Mesenchymal stem cell (in vitro differentiated cells and primary cell): ENCODE measurements at regions not wholly inside any gene's neighbourhood (a gene's known extent, or its start where the extent isn't known, plus 50 kb on each side); places are given as distances from the start of the nearest gene placed in this dataset.

Source experiments
- DNase-seq: peaks from one replicate; pipeline ENCODE4 v3.0.0-alpha.2; 2013
- H2AFZ ChIP-seq: one replicate; pipeline ENCODE4 v1.6.1; 2013; ENCODE audit warnings: low read depth, mild to moderate bottlenecking, control low read depth, inconsistent platforms, low read length, moderate library complexity
- H2AK5ac ChIP-seq: 2 replicates; pipeline ENCODE4 v1.6.1; 2013; ENCODE audit warnings: low read length, moderate library complexity, mild to moderate bottlenecking, inconsistent platforms; ENCODE audit not compliant: severe bottlenecking
- H2BK120ac ChIP-seq: one replicate; pipeline ENCODE4 v1.6.1; 2013; ENCODE audit warnings: low read depth, mild to moderate bottlenecking, inconsistent platforms, low read length, moderate library complexity
- H2BK12ac ChIP-seq, 2 experiments: one replicate each; pipeline ENCODE4 v1.6.1; 2013; ENCODE audit warnings: inconsistent platforms in 2 of 2, low read length in 2 of 2, mild to moderate bottlenecking in 2 of 2, moderate library complexity in 2 of 2, control low read depth in 1 of 2
- H2BK15ac ChIP-seq: one replicate; pipeline ENCODE4 v1.6.1; 2013; ENCODE audit warnings: mild to moderate bottlenecking, low read depth, inconsistent platforms; ENCODE audit not compliant: poor library complexity, severe bottlenecking
- H2BK5ac ChIP-seq: 2 replicates; pipeline ENCODE4 v1.6.1; 2013; ENCODE audit warnings: low read depth, mild to moderate bottlenecking, low read length, control low read depth, inconsistent platforms; ENCODE audit not compliant: poor library complexity, severe bottlenecking
- H3K14ac ChIP-seq, 2 experiments: one replicate each; pipeline ENCODE4 v1.6.1; 2013; ENCODE audit warnings: inconsistent platforms in 2 of 2, low read length in 2 of 2, control low read depth in 1 of 2, mild to moderate bottlenecking in 1 of 2, moderate library complexity in 1 of 2
- H3K18ac ChIP-seq, 2 experiments: one replicate each; pipeline ENCODE4 v1.6.1; 2013; ENCODE audit warnings: inconsistent platforms in 2 of 2, low read length in 2 of 2, control low read depth in 1 of 2, low read depth in 1 of 2, mild to moderate bottlenecking in 1 of 2
- H3K23ac ChIP-seq, 2 experiments: one replicate each; pipeline ENCODE4 v1.6.1; 2013; ENCODE audit warnings: inconsistent platforms in 2 of 2, low read length in 2 of 2, mild to moderate bottlenecking in 2 of 2, moderate library complexity in 2 of 2, control low read depth in 1 of 2
- H3K27ac ChIP-seq: 2 replicates; pipeline ENCODE4 v1.5.1; 2013; ENCODE audit warnings: mild to moderate bottlenecking, moderate library complexity, low read length, control low read depth, inconsistent platforms; ENCODE audit not compliant: poor library complexity, severe bottlenecking
- H3K27me3 ChIP-seq, 2 experiments: 2 replicates each; pipeline versions ENCODE4 v1.6.1 to v1.7.0; 2013; ENCODE audit warnings: low read length in 2 of 2, mild to moderate bottlenecking in 2 of 2, moderate library complexity in 2 of 2, control low read depth in 1 of 2, inconsistent platforms in 1 of 2; ENCODE audit not compliant: control insufficient read depth in 1 of 2, insufficient read depth in 1 of 2
- H3K36me3 ChIP-seq, 2 experiments: 2 replicates each; pipeline versions ENCODE4 v1.6.1 to v1.7.0; 2013; ENCODE audit warnings: low read length in 2 of 2, control low read depth in 1 of 2, inconsistent platforms in 1 of 2, low read depth in 1 of 2, mild to moderate bottlenecking in 1 of 2; ENCODE audit not compliant: insufficient read depth in 2 of 2, control insufficient read depth in 1 of 2
- H3K4ac ChIP-seq, 2 experiments: one replicate each; pipeline ENCODE4 v1.6.1; 2013; ENCODE audit warnings: inconsistent platforms in 2 of 2, low read length in 2 of 2, mild to moderate bottlenecking in 2 of 2, moderate library complexity in 2 of 2, control low read depth in 1 of 2, low read depth in 1 of 2
- H3K4me1 ChIP-seq: 2 replicates; pipeline ENCODE4 v1.6.1; 2013; ENCODE audit warnings: low read depth, low read length, control low read depth; ENCODE audit not compliant: control insufficient read depth, insufficient read depth
- H3K4me2 ChIP-seq: 2 replicates; pipeline ENCODE4 v1.6.1; 2013; ENCODE audit warnings: low read length, mild to moderate bottlenecking, inconsistent platforms; ENCODE audit not compliant: poor library complexity, severe bottlenecking
- H3K4me3 ChIP-seq, 2 experiments: 2 replicates each; pipeline versions ENCODE4 v1.5.1 to v1.7.0; 2013; ENCODE audit warnings: low read length in 2 of 2, mild to moderate bottlenecking in 2 of 2, control low read depth in 1 of 2, low read depth in 1 of 2; ENCODE audit not compliant: insufficient read depth in 1 of 2
- H3K79me1 ChIP-seq: replicated peaks from 2 replicates; pipeline ENCODE4 v1.6.1; 2013; ENCODE audit warnings: mild to moderate bottlenecking, control low read depth, low read length, inconsistent platforms; ENCODE audit not compliant: poor library complexity, severe bottlenecking
- H3K9ac ChIP-seq: 2 replicates; pipeline ENCODE4 v1.7.0; 2013; ENCODE audit warnings: mild to moderate bottlenecking, low read length, moderate library complexity
- H3K9me3 ChIP-seq: 2 replicates; pipeline ENCODE4 v1.7.0; 2013; ENCODE audit warnings: mild to moderate bottlenecking, low read length; ENCODE audit not compliant: control insufficient read depth
- H4K8ac ChIP-seq: one replicate; pipeline ENCODE4 v1.6.1; 2013; ENCODE audit warnings: inconsistent platforms, mild to moderate bottlenecking, low read length, moderate library complexity
- H4K91ac ChIP-seq: one replicate; pipeline ENCODE4 v1.6.1; 2013; ENCODE audit warnings: mild to moderate bottlenecking, low read length, inconsistent platforms
- WGBS: methylation state at CpG from one replicate; pipeline ENCODE4 v1.1.7; 2013; ENCODE audit warnings: mixed read lengths; 5-methylcytosine and 5-hydroxymethylcytosine counted together

DNA sequence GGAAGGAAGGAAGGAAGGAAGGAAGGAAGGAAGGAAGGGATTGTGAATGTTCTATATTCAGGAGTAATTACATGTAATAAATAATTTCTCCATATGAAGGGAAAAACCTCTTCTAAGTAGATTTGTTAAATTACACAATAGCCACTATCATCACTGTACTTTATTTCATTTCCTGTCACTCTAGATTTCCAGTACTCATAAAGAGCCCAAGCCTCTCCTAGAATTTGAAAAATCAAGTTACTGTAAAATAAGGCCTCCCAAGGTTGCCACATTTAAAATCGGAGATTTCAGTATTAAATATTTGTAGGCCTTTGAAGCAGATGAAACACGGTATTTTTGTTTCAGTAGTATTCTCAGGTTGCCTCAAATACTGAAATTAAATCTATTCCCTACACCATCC is 499.0 kb downstream of the CDH10 start:
- Histone ChIP-seq H3K79me1 (no peaks in the 10 kb centered on the region), H3K36me3 (no peaks in the 10 kb centered on the region)
- WGBS, result no CpG with 5 or more reads among the region's 2 CpGs

DNA sequence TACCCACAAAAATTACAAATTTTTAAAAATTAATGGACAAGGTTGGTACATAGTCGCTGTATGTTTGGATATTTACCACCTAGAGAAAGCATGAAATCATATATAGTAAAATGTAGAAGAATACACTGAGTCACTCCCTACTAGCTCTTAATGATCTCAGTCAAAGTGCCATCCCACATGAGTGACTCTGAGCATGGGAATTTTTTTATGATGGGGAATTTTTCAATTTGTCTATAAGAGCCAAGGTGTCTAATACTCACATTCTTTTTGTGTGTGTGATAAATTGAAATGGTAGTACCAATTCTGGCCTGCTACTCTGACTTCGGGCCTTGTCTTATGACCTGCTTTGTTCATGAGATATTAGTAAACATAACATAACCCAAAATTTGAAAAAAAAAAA is 483.2 kb downstream of the CDH10 start:
- H2BK120ac ChIP-seq, result no peak overlapping the region

More for the DNA sequence above, 499.0 kb downstream of the CDH10 start:
- no peak overlapping the region for H2AK5ac ChIP-seq
- no peak overlapping the region for H4K8ac ChIP-seq
- H3K4me3 ChIP-seq, result no peak overlapping the region
- no peak overlapping the region for H2AFZ ChIP-seq
- DNase-seq, result no peak
- no peak overlapping the region for H3K14ac ChIP-seq
- H2BK15ac ChIP-seq, result no peak overlapping the region
- H3K9ac ChIP-seq, result no peak overlapping the region
- no peak overlapping the region for H4K91ac ChIP-seq
- H3K27me3 ChIP-seq, result no peaks in the 10 kb centered on the region
- H2BK12ac ChIP-seq, result no peak overlapping the region
- no peak overlapping the region for H3K23ac ChIP-seq
- no peak overlapping the region for H3K4me2 ChIP-seq
- no peaks in the 10 kb centered on the region for H3K9me3 ChIP-seq
- H3K27ac ChIP-seq, result no peak overlapping the region
- H3K18ac ChIP-seq, result no peak overlapping the region
- H3K4ac ChIP-seq, result no peak overlapping the region
- no peaks in the 10 kb centered on the region for H3K4me1 ChIP-seq
- no peak overlapping the region for H2BK120ac ChIP-seq
- H2BK5ac ChIP-seq, result no peak overlapping the region

DNA sequence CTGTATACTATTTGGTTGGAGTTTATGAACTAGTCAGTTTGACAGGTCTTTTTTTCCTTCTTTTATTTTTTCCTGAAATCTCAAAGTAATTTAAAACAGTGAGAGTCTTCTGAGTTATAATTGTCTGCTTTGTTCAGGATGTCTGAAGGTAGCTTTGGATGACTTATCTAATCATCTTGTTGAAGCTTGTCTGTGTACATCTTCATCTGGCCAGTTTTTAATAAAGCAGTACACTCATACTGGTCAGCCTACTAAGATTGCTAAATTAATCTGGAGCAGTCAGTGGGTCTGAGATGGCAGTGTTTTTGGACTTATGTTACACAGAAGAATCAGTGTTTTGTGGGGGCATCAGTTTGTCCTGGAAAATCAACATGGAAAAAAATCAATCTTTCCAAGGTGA is 482.4 kb downstream of the CDH10 start:
- Histone ChIP-seq H3K18ac (no peak overlapping the region), H4K91ac (no peak overlapping the region), H3K27ac (no peak overlapping the region), H3K9me3 (peaks cover 5% of the 10 kb centered on the region), H3K4me3 (no peak overlapping the region), H3K4me2 (no peak overlapping the region), H4K8ac (no peak overlapping the region), H2BK15ac (no peak overlapping the region), H3K14ac (no peak overlapping the region), H3K79me1 (no peaks in the 10 kb centered on the region), H2AK5ac (no peak overlapping the region), H2BK120ac (peak overlapping the region; percentile 73), H3K36me3 (no peaks in the 10 kb centered on the region), H3K23ac (no peak overlapping the region), H3K4ac (no peak overlapping the region), H3K4me1 (no peaks in the 10 kb centered on the region), H3K27me3 (no peaks in the 10 kb centered on the region), H2BK12ac (no peak overlapping the region), H2AFZ (no peak overlapping the region), H2BK5ac (no peak overlapping the region), H3K9ac (no peak overlapping the region)
- no peak for DNase-seq

More for the DNA sequence above, 483.2 kb downstream of the CDH10 start:
- no peaks in the 10 kb centered on the region for H3K79me1 ChIP-seq
- H3K27me3 ChIP-seq, result no peaks in the 10 kb centered on the region
- no peak overlapping the region for H2BK12ac ChIP-seq
- peaks cover 8% of the 10 kb centered on the region for H3K9me3 ChIP-seq
- H3K14ac ChIP-seq, result no peak overlapping the region
- no peaks in the 10 kb centered on the region for H3K36me3 ChIP-seq
- H2BK15ac ChIP-seq, result no peak overlapping the region
- no peak overlapping the region for H2BK5ac ChIP-seq
- no peak for DNase-seq
- no peak overlapping the region for H4K91ac ChIP-seq
- no peak overlapping the region for H2AK5ac ChIP-seq
- no peak overlapping the region for H3K4ac ChIP-seq
- H3K18ac ChIP-seq, result no peak overlapping the region
- no peak overlapping the region for H3K9ac ChIP-seq
- no peak overlapping the region for H3K23ac ChIP-seq
- H3K4me2 ChIP-seq, result no peak overlapping the region
- no peak overlapping the region for H4K8ac ChIP-seq
- WGBS, result no CpG with 5 or more reads among the region's 2 CpGs
- H3K4me1 ChIP-seq, result no peaks in the 10 kb centered on the region
- no peak overlapping the region for H3K4me3 ChIP-seq
- no peak overlapping the region for H3K27ac ChIP-seq
- no peak overlapping the region for H2AFZ ChIP-seq

DNA sequence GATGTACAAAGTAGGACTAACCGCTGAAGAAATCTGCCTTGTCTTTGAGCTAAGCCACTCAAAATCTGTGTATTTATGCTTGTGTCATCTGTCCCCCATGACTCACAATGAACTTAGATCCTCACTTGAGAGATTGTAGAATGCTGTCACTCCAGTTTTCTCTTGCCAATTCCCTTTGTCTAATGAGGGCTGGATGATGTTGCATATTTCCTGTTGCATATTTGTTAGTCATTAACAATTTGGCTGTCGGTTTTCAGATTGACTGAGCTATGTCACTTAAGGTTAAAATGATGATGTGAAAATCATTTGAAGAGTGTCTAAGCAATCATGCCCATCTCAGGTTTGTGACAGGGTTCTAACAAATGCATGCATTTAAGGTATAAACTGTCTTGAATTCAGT is 481.7 kb downstream of the CDH10 start:
- no peak overlapping the region for H3K4me3 ChIP-seq
- no peak overlapping the region for H3K18ac ChIP-seq
- H3K27me3 ChIP-seq, result no peaks in the 10 kb centered on the region
- 45% methylated on average over 2 of the region's 2 CpGs for WGBS
- no peak overlapping the region for H3K23ac ChIP-seq
- no peaks in the 10 kb centered on the region for H3K36me3 ChIP-seq
- no peak overlapping the region for H3K27ac ChIP-seq
- H4K8ac ChIP-seq, result no peak overlapping the region
- H4K91ac ChIP-seq, result no peak overlapping the region
- H3K79me1 ChIP-seq, result no peaks in the 10 kb centered on the region
- H2BK5ac ChIP-seq, result no peak overlapping the region
- no peak overlapping the region for H2BK120ac ChIP-seq
- H3K9me3 ChIP-seq, result no peaks in the 10 kb centered on the region
- no peaks in the 10 kb centered on the region for H3K4me1 ChIP-seq
- H3K4me2 ChIP-seq, result no peak overlapping the region
- no peak overlapping the region for H3K14ac ChIP-seq
- no peak overlapping the region for H3K4ac ChIP-seq
- H2AK5ac ChIP-seq, result no peak overlapping the region
- no peak overlapping the region for H2BK15ac ChIP-seq
- no peak overlapping the region for H3K9ac ChIP-seq
- no peak for DNase-seq
- no peak overlapping the region for H2BK12ac ChIP-seq
- H2AFZ ChIP-seq, result no peak overlapping the region
